ENCODE measurements at regions not wholly inside any gene's neighbourhood (a gene's known extent, or its start where the extent isn't known, plus 50 kb on each side); places are given as distances from the start of the nearest gene placed in this dataset.

DNA sequence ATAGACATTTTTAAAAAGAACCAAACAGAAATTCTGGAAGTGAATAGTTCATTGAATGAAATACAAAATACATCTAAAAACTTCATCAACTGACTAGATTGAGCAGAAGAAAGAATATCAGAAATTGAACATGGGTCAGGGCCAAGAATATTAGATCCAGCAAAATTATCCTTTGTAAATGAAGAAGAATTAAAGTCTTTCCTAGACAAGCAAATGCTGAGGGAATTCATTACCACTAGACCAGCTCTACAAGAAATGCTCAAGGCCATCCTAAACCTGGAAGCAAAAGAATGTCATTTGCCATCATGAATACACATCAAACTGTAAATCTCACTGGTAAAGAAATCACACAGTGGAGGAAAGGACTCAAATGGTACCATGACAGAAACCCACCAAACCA, 72.7 kb upstream of the RPL34 start:
- TF ChIP-seq ARID3A (IDR thresholded peaks at IDR 0.05; ENCODE audit: low read depth, low read length) (no peak), ZNF234 (CRISPR knock-in tag; conservative IDR thresholded peaks at IDR 0.05) (no peak)
